ENCODE measurements at regions not wholly inside any gene's neighbourhood (a gene's known extent, or its start where the extent isn't known, plus 50 kb on each side); places are given as distances from the start of the nearest gene placed in this dataset.

GRCh38 chr2:5524551-5524950 lies 167.6 kb upstream of the SOX11 start:
- no peak for DNase-seq (ENCODE audit: low read depth in 2 of 2)

- DNase-seq (ENCODE audit: low read depth in 2 of 2) = no peak
Measured at GRCh38 chr2:5528706-5529105, 163.5 kb upstream of the SOX11 start.

- DNase-seq (ENCODE audit: low read depth in 2 of 2) = no peak
Measured at GRCh38 chr2:5530011-5530696, 162.0 kb upstream of the SOX11 start.

- no peak for DNase-seq (ENCODE audit: low read depth in 2 of 2)
Measured at GRCh38 chr2:5535301-5535700, 156.9 kb upstream of the SOX11 start.

GRCh38 chr2:5537180-5537688 lies 154.9 kb upstream of the SOX11 start:
- DNase-seq (ENCODE audit: low read depth in 2 of 2) = no peak

GRCh38 chr2:5538313-5538712 lies 153.9 kb upstream of the SOX11 start:
- DNase-seq (ENCODE audit: low read depth in 2 of 2) = no peak

GRCh38 chr2:5538772-5539171 lies 153.4 kb upstream of the SOX11 start:
- DNase-seq (ENCODE audit: low read depth in 2 of 2) = no peak

GRCh38 chr2:5539282-5540165 lies 152.7 kb upstream of the SOX11 start:
- no peak for DNase-seq (ENCODE audit: low read depth in 2 of 2)

GRCh38 chr2:5540856-5541255 lies 151.3 kb upstream of the SOX11 start:
- DNase-seq (ENCODE audit: low read depth in 2 of 2) = no peak

GRCh38 chr2:5544205-5544786 lies 147.9 kb upstream of the SOX11 start:
- DNase-seq (ENCODE audit: low read depth in 2 of 2) = no peak

GRCh38 chr2:5546181-5546580 lies 146.0 kb upstream of the SOX11 start:
- no peak for DNase-seq (ENCODE audit: low read depth in 2 of 2)

- DNase-seq (ENCODE audit: low read depth in 2 of 2) = no peak
Measured at GRCh38 chr2:5548991-5549715, 143.0 kb upstream of the SOX11 start.

- no peak for DNase-seq (ENCODE audit: low read depth in 2 of 2)
Measured at GRCh38 chr2:5549771-5550170, 142.4 kb upstream of the SOX11 start.

GRCh38 chr2:5555636-5556035 lies 136.5 kb upstream of the SOX11 start:
- DNase-seq (ENCODE audit: low read depth in 2 of 2) = no peak

GRCh38 chr2:5561006-5561405 lies 131.2 kb upstream of the SOX11 start:
- no peak for DNase-seq (ENCODE audit: low read depth in 2 of 2)

- no peak for DNase-seq (ENCODE audit: low read depth in 2 of 2)
Measured at GRCh38 chr2:5562426-5562825, 129.8 kb upstream of the SOX11 start.

GRCh38 chr2:5562865-5563264 lies 129.3 kb upstream of the SOX11 start:
- DNase-seq (ENCODE audit: low read depth in 2 of 2) = no peak

GRCh38 chr2:5563411-5563810 lies 128.8 kb upstream of the SOX11 start:
- no peak for DNase-seq (ENCODE audit: low read depth in 2 of 2)

- no peak for DNase-seq (ENCODE audit: low read depth in 2 of 2)
Measured at GRCh38 chr2:5569256-5569655, 122.9 kb upstream of the SOX11 start.

- DNase-seq (ENCODE audit: low read depth in 2 of 2) = no peak
Measured at GRCh38 chr2:5576015-5576414, 116.2 kb upstream of the SOX11 start.

- no peak for DNase-seq (ENCODE audit: low read depth in 2 of 2)
Measured at GRCh38 chr2:5587766-5588165, 104.4 kb upstream of the SOX11 start.

GRCh38 chr2:5588601-5589000 lies 103.6 kb upstream of the SOX11 start:
- no peak for DNase-seq (ENCODE audit: low read depth in 2 of 2)

Measured in lung microvascular endothelial cell (primary cell).